Neuronal stem cell (in vitro differentiated cells): ENCODE measurements at regions not wholly inside any gene's neighbourhood (a gene's known extent, or its start where the extent isn't known, plus 50 kb on each side); places are given as distances from the start of the nearest gene placed in this dataset.

Source experiments
- DNase-seq: peaks from one replicate; pipeline ENCODE4 v3.0.0-alpha.2; 2013; ENCODE audit warnings: low spot score
- H2AFZ ChIP-seq: one replicate; pipeline ENCODE4 v1.6.1; 2013; ENCODE audit warnings: mild to moderate bottlenecking, low read length, inconsistent platforms
- H2AK5ac ChIP-seq: 2 replicates; pipeline ENCODE4 v1.6.1; 2013; ENCODE audit warnings: low read depth, mild to moderate bottlenecking, inconsistent platforms, low read length, moderate library complexity, mixed read lengths
- H2BK120ac ChIP-seq: 2 replicates; pipeline ENCODE4 v1.6.1; 2013; ENCODE audit warnings: low read depth, mild to moderate bottlenecking, inconsistent platforms, low read length, moderate library complexity, mixed read lengths
- H2BK12ac ChIP-seq: one replicate; pipeline ENCODE4 v1.6.1; 2013; ENCODE audit warnings: low read length, inconsistent platforms
- H2BK15ac ChIP-seq: 2 replicates; pipeline ENCODE4 v1.6.1; 2013; ENCODE audit warnings: mild to moderate bottlenecking, low read length, inconsistent platforms, mixed read lengths
- H2BK5ac ChIP-seq: one replicate; pipeline ENCODE4 v1.6.1; 2013; ENCODE audit warnings: inconsistent platforms, mild to moderate bottlenecking, low read length, moderate library complexity
- H3K14ac ChIP-seq: one replicate; pipeline ENCODE4 v1.6.1; 2013; ENCODE audit warnings: low read length, inconsistent platforms
- H3K18ac ChIP-seq: 2 replicates; pipeline ENCODE4 v1.6.1; 2013; ENCODE audit warnings: low read length, inconsistent platforms
- H3K23ac ChIP-seq: 2 replicates; pipeline ENCODE4 v1.6.1; 2013; ENCODE audit warnings: low read depth, mild to moderate bottlenecking, mixed read lengths, low read length, inconsistent platforms; ENCODE audit not compliant: poor library complexity
- H3K27ac ChIP-seq: replicated peaks from 3 replicates; pipeline ENCODE4 v1.5.1; 2013; ENCODE audit warnings: low read length, inconsistent platforms
- H3K27me3 ChIP-seq, 3 experiments: 2 replicates each; pipeline ENCODE4 v1.6.1; 2013; ENCODE audit warnings: low read length in 3 of 3, mild to moderate bottlenecking in 2 of 3, inconsistent platforms in 1 of 3, low read depth in 1 of 3, mixed read lengths in 1 of 3, moderate library complexity in 1 of 3; ENCODE audit not compliant: control insufficient read depth in 3 of 3, insufficient read depth in 3 of 3
- H3K36me3 ChIP-seq, 2 donors: replicated peaks in 1 of 2; 2 replicates each; pipeline ENCODE4 v1.6.1; 2013; ENCODE audit warnings: low read length in 2 of 2; ENCODE audit not compliant: control insufficient read depth in 2 of 2, insufficient read depth in 2 of 2
- H3K4ac ChIP-seq: 2 replicates; pipeline ENCODE4 v1.6.1; 2013; ENCODE audit warnings: inconsistent platforms, mild to moderate bottlenecking, low read length, moderate library complexity
- H3K4me1 ChIP-seq, 2 donors: 1 replicate in 1 of 2; 2 replicates in 1 of 2; pipeline ENCODE4 v1.6.1; 2013; ENCODE audit warnings: low read length in 2 of 2, low read depth in 1 of 2; ENCODE audit not compliant: control insufficient read depth in 2 of 2, insufficient read depth in 1 of 2
- H3K4me2 ChIP-seq: one replicate; pipeline ENCODE4 v1.6.1; 2013; ENCODE audit warnings: mild to moderate bottlenecking, low read length, inconsistent platforms; ENCODE audit not compliant: insufficient read depth, poor library complexity, severe bottlenecking
- H3K4me3 ChIP-seq, 2 donors: 2 replicates each; pipeline ENCODE4 v1.5.1; 2013; ENCODE audit warnings: low read length in 2 of 2, mild to moderate bottlenecking in 2 of 2, inconsistent platforms in 1 of 2, moderate library complexity in 1 of 2
- H3K79me1 ChIP-seq: one replicate; pipeline ENCODE4 v1.6.1; 2013; ENCODE audit warnings: low read depth, mild to moderate bottlenecking, inconsistent platforms, low read length, moderate library complexity
- H3K9ac ChIP-seq: one replicate; pipeline ENCODE4 v1.6.1; 2013; ENCODE audit warnings: mild to moderate bottlenecking, low read depth, low read length, inconsistent platforms; ENCODE audit not compliant: poor library complexity
- H3K9me3 ChIP-seq, 2 donors: replicated peaks in 1 of 2; 2 replicates each; pipeline versions ENCODE3 to v1.6.1; 2013; ENCODE audit warnings: low read length in 2 of 2, mild to moderate bottlenecking in 2 of 2, inconsistent platforms in 1 of 2, low read depth in 1 of 2, mixed read lengths in 1 of 2, moderate library complexity in 1 of 2; ENCODE audit not compliant: control insufficient read depth in 2 of 2, insufficient read depth in 1 of 2
- H4K8ac ChIP-seq: one replicate; pipeline ENCODE4 v1.6.1; 2013; ENCODE audit warnings: low read depth, mild to moderate bottlenecking, inconsistent platforms, low read length, moderate library complexity
- H4K91ac ChIP-seq: one replicate; pipeline ENCODE4 v1.6.1; 2013; ENCODE audit warnings: low read length, low read depth, mild to moderate bottlenecking, inconsistent platforms; ENCODE audit not compliant: poor library complexity
- WGBS, 2 donors: extraction: QIAGEN DNeasy Blood & Tissue Kit; methylation state at CpG; one replicate each; pipeline ENCODE4 v1.1.7; 2013; ENCODE audit warnings: missing lambda C conversion rate in 2 of 2, mixed read lengths in 1 of 2; ENCODE audit not compliant: insufficient read length in 2 of 2, insufficient replicate concordance in 1 of 2; ENCODE audit errors: extremely low coverage in 2 of 2; 5-methylcytosine and 5-hydroxymethylcytosine counted together

DNA sequence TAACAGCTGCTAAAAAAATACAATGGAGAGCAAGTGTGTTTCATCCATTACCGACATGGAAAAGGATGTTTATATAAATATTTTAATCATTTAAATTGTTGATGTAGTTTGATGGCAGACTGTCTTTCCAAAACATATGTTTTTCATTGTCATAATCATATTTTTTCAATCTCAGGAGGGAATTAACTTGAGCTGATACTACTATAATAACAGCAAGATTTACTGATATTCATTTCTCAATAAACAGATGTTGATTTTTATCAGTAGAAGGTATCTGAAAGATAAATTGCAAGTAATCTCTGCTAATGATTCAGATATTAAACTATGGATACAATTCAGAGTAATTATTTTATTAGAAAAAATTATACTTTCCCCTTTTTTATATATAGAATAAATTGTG, 274.9 kb upstream of the TMEFF2 start:
- no peaks in the 10 kb centered on the region for H3K9me3 ChIP-seq
- no peak overlapping the region for H2BK120ac ChIP-seq
- H3K4me1 ChIP-seq = no peaks in the 10 kb centered on the region
- no peak overlapping the region for H2BK12ac ChIP-seq
- H2AFZ ChIP-seq = no peak overlapping the region
- no peak overlapping the region for H3K4ac ChIP-seq
- no peak overlapping the region for H3K23ac ChIP-seq
- H3K36me3 ChIP-seq = no peaks in the 10 kb centered on the region
- H3K18ac ChIP-seq = no peak overlapping the region
- H2BK15ac ChIP-seq = no peak overlapping the region
- H4K91ac ChIP-seq = no peak overlapping the region
- no CpG with 5 or more reads among the region's 1 CpG for WGBS, 2 donors
- H4K8ac ChIP-seq = no peak overlapping the region
- no peaks in the 10 kb centered on the region for H3K27me3 ChIP-seq
- H2AK5ac ChIP-seq = no peak overlapping the region
- H3K27ac ChIP-seq = no peak overlapping the region
- no peak overlapping the region for H3K4me2 ChIP-seq
- H3K79me1 ChIP-seq = no peaks in the 10 kb centered on the region
- no peak overlapping the region for H3K4me3 ChIP-seq
- no peak for DNase-seq
- H2BK5ac ChIP-seq = no peak overlapping the region
- no peak overlapping the region for H3K14ac ChIP-seq
- no peak overlapping the region for H3K9ac ChIP-seq

GRCh38 chr2:192467953-192468660, 273.4 kb upstream of the TMEFF2 start:
- H3K4me3 ChIP-seq = no peak overlapping the region
- H2BK5ac ChIP-seq = no peak overlapping the region
- no peaks in the 10 kb centered on the region for H3K27me3 ChIP-seq
- no peak overlapping the region for H2BK15ac ChIP-seq
- H3K4me2 ChIP-seq = no peak overlapping the region
- WGBS, 2 donors = no CpG with 5 or more reads among the region's 4 CpGs
- H3K27ac ChIP-seq = no peak overlapping the region
- no peak overlapping the region for H2BK120ac ChIP-seq
- H3K23ac ChIP-seq = no peak overlapping the region
- H4K91ac ChIP-seq = no peak overlapping the region
- H3K9ac ChIP-seq = no peak overlapping the region
- H2AK5ac ChIP-seq = no peak overlapping the region
- H3K36me3 ChIP-seq = no peaks in the 10 kb centered on the region
- H3K4me1 ChIP-seq = no peaks in the 10 kb centered on the region
- DNase-seq = no peak
- no peaks in the 10 kb centered on the region for H3K79me1 ChIP-seq
- no peak overlapping the region for H2AFZ ChIP-seq
- no peaks in the 10 kb centered on the region for H3K9me3 ChIP-seq
- no peak overlapping the region for H3K4ac ChIP-seq
- H2BK12ac ChIP-seq = no peak overlapping the region
- H3K14ac ChIP-seq = no peak overlapping the region
- H3K18ac ChIP-seq = no peak overlapping the region
- H4K8ac ChIP-seq = no peak overlapping the region

GRCh38 chr2:192465141-192465540, 270.4 kb upstream of the TMEFF2 start:
- Histone ChIP-seq H3K23ac (no peak overlapping the region), H2AK5ac (no peak overlapping the region), H4K8ac (no peak overlapping the region), H3K4ac (no peak overlapping the region), H2BK120ac (no peak overlapping the region), H3K4me1 (no peaks in the 10 kb centered on the region), H3K36me3 (no peaks in the 10 kb centered on the region), H2BK15ac (no peak overlapping the region), H3K18ac (no peak overlapping the region), H2AFZ (no peak overlapping the region), H2BK5ac (no peak overlapping the region), H4K91ac (no peak overlapping the region), H3K27ac (no peak overlapping the region), H3K9ac (no peak overlapping the region), H3K4me3 (no peak overlapping the region), H3K79me1 (no peaks in the 10 kb centered on the region), H3K4me2 (no peak overlapping the region), H2BK12ac (no peak overlapping the region), H3K27me3 (no peaks in the 10 kb centered on the region), H3K14ac (no peak overlapping the region), H3K9me3 (no peaks in the 10 kb centered on the region)
- no CpG with 5 or more reads among the region's 1 CpG for WGBS, 2 donors
- no peak for DNase-seq

DNA sequence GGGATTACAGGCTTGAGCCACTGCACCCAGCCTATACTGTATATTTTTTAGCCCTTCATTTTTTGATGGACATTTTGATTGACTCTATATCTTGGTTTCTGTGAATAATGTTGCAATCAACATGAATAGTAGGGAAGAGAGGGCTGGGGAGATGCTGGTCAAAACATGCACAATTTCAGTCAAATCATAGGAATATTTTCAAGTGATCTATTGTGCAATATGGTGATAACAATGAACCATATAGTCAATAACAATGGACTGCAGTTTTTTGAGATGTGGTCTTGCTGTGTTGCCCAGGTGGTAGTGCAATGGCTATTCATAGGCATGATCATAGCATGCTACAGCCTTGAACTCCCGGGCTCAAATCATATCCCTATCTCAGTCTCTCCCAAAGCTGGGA, 264.7 kb upstream of the TMEFF2 start:
- no peaks in the 10 kb centered on the region for H3K79me1 ChIP-seq

More for the DNA sequence above, 264.7 kb upstream of the TMEFF2 start:
- Histone ChIP-seq H3K18ac (no peak overlapping the region), H4K91ac (no peak overlapping the region), H4K8ac (no peak overlapping the region), H3K9me3 (no peaks in the 10 kb centered on the region), H3K27me3 (no peaks in the 10 kb centered on the region), H2BK120ac (no peak overlapping the region), H2AK5ac (no peak overlapping the region), H3K9ac (no peak overlapping the region), H3K4ac (no peak overlapping the region), H2BK15ac (no peak overlapping the region), H3K36me3 (no peaks in the 10 kb centered on the region), H3K4me2 (no peak overlapping the region), H2BK12ac (no peak overlapping the region), H3K27ac (no peak overlapping the region), H3K4me1 (no peaks in the 10 kb centered on the region), H3K14ac (no peak overlapping the region), H2BK5ac (no peak overlapping the region), H2AFZ (no peak overlapping the region), H3K4me3 (no peak overlapping the region), H3K23ac (no peak overlapping the region)
- no CpG with 5 or more reads among the region's 1 CpG for WGBS, 2 donors
- no peak for DNase-seq
